DOHH2 (cell line): ENCODE measurements at regions not wholly inside any gene's neighbourhood (a gene's known extent, or its start where the extent isn't known, plus 50 kb on each side); places are given as distances from the start of the nearest gene placed in this dataset.

ENCODE experiments used
- CTCF ChIP-seq: fragments of 200-600 bp; sonication (generic); IDR thresholded peaks from one replicate; pipeline ENCODE4 v1.5.1; 2014; ENCODE audit warnings: antibody characterized with exemption, mild to moderate bottlenecking, low read depth, low read length; ENCODE audit not compliant: poor library complexity, severe bottlenecking
- EZH2phosphoT487 ChIP-seq: fragments of 200-600 bp; sonication (generic); IDR thresholded peaks from 2 replicates; pipeline ENCODE4 v1.6.1; 2017; ENCODE audit warnings: borderline replicate concordance, mild to moderate bottlenecking, antibody characterized with exemption, low read length, moderate library complexity, mixed read lengths

GRCh38 chr1:88179943-88180342 lies 504.1 kb upstream of the PKN2 start:
- no peak for TF ChIP-seq CTCF
- TF ChIP-seq EZH2phosphoT487, result no peak
